ENCODE measurements at regions not wholly inside any gene's neighbourhood (a gene's known extent, or its start where the extent isn't known, plus 50 kb on each side); places are given as distances from the start of the nearest gene placed in this dataset.

DNA sequence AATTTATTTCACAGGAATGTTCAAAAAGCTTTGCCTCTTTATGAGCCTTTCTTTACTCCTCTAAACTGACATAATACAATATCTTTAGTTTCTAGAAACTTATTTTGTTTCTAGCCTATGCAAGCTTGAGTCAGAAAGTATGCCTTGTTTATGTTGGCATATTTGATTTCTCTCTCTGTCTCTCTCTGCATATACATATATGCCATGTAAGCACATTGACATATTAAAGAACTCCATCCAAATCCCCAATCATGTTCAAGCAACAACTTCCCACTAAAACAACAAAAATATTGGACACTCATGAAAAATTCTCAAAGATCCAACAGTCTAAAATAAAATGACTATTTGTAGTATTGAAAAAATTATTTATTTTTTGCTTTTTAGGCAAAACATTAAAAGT is 1651.2 kb upstream of the ACVR2A start:
- TF ChIP-seq, protein P1, sequence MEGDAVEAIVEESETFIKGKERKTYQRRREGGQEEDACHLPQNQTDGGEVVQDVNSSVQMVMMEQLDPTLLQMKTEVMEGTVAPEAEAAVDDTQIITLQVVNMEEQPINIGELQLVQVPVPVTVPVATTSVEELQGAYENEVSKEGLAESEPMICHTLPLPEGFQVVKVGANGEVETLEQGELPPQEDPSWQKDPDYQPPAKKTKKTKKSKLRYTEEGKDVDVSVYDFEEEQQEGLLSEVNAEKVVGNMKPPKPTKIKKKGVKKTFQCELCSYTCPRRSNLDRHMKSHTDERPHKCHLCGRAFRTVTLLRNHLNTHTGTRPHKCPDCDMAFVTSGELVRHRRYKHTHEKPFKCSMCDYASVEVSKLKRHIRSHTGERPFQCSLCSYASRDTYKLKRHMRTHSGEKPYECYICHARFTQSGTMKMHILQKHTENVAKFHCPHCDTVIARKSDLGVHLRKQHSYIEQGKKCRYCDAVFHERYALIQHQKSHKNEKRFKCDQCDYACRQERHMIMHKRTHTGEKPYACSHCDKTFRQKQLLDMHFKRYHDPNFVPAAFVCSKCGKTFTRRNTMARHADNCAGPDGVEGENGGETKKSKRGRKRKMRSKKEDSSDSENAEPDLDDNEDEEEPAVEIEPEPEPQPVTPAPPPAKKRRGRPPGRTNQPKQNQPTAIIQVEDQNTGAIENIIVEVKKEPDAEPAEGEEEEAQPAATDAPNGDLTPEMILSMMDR (conservative IDR thresholded peaks at IDR 0.05; ENCODE audit: low read depth, low read length) = no peak
- no peak for TF ChIP-seq EZH2 (IDR thresholded peaks at IDR 0.05; ENCODE audit: borderline replicate concordance, low read depth, low read length, poor library complexity, severe bottlenecking)
